K562 (cell line): ENCODE measurements at regions not wholly inside any gene's neighbourhood (a gene's known extent, or its start where the extent isn't known, plus 50 kb on each side); places are given as distances from the start of the nearest gene placed in this dataset.

Experiments used
- ATAC-seq: fragments of 200-7000 bp; cut with Tn5 transposase; 3 replicates; pipeline ENCODE4 v1.9.1; 2020; ENCODE audit warnings: moderate library complexity
- BruUV-seq: library from RNA; stranded (reverse); fragments of 400-500 nt; replicated peaks from 2 replicates; lab custom pipeline; 2021; lab: Mats Ljungman, UMichigan
- CTCF ChIA-PET: fragments of 300-600 bp; formaldehyde crosslinking; extraction: SDS; loops from one replicate; lab custom pipeline; 2021; ENCODE audit warnings: low intra/inter-chr PET ratio; lab: Yijun Ruan, JAX
- POLR2A ChIA-PET: fragments of 300-600, 350-650 bp; sonication (Branson Sonifier 250); formaldehyde crosslinking; extraction: SDS; loops from one replicate; lab custom pipeline; 2021; ENCODE audit warnings: antibody characterized with exemption, inconsistent platforms; lab: Yijun Ruan, JAX
- DNase-seq, 4 experiments: peaks; one replicate each; pipeline versions ENCODE4 v3.0.0 to v3.0.0-alpha.2; 2011 to 2018; ENCODE audit warnings: low spot score in 3 of 4, mixed read lengths in 3 of 4; ENCODE audit errors: extremely low read depth in 1 of 4
- FAIRE-seq: peaks from 2 replicates; lab custom pipeline; 2011; peaks lifted over from hg19 to GRCh38; lab: Jason Lieb, UNC
- H2AFZ ChIP-seq: 2 replicates; pipeline ENCODE4 v1.6.0; 2011; ENCODE audit warnings: low read depth, low read length, control low read depth, inconsistent platforms
- H3K27ac ChIP-seq: fragments of 200-600 bp; 3 replicates; pipeline ENCODE4 v1.8.0; 2011; ENCODE audit warnings: low read depth, mild to moderate bottlenecking, control low read depth, inconsistent platforms, low read length, moderate library complexity, mixed read lengths; ENCODE audit errors: extremely low read depth
- H3K27me3 ChIP-seq, 2 experiments: fragments of 300-600 bp in 1 of 2; 2 replicates in 1 of 2; 3 replicates in 1 of 2; pipeline versions ENCODE4 v1.6.0 to v1.8.0; 2011; ENCODE audit warnings: inconsistent platforms in 2 of 2, low read length in 2 of 2, mild to moderate bottlenecking in 1 of 2, mixed read lengths in 1 of 2, moderate library complexity in 1 of 2; ENCODE audit not compliant: control insufficient read depth in 2 of 2, insufficient read depth in 2 of 2
- H3K36me3 ChIP-seq: fragments of 300-600 bp; 3 replicates; pipeline ENCODE4 v1.8.0; 2011; ENCODE audit warnings: mild to moderate bottlenecking, low read length, inconsistent platforms; ENCODE audit not compliant: control insufficient read depth, insufficient read depth
- H3K4me1 ChIP-seq, 2 experiments: fragments of 200-600 bp in 1 of 2; replicated peaks in 1 of 2; 2 replicates in 1 of 2; 3 replicates in 1 of 2; pipeline versions ENCODE4 v1.5.1 to v1.8.0; 2011; ENCODE audit warnings: inconsistent platforms in 2 of 2, low read length in 2 of 2, mild to moderate bottlenecking in 1 of 2, mixed read lengths in 1 of 2, moderate library complexity in 1 of 2; ENCODE audit not compliant: control insufficient read depth in 2 of 2, insufficient read depth in 2 of 2
- H3K4me2 ChIP-seq: 2 replicates; pipeline ENCODE4 v1.6.1; 2011; ENCODE audit warnings: low read length, control low read depth, inconsistent platforms, mixed read lengths; ENCODE audit not compliant: insufficient read depth
- H3K4me3 ChIP-seq: fragments of 200-600 bp; sonication (generic), shearing (Covaris generic); 2 replicates; pipeline ENCODE4 v1.5.1; 2016; ENCODE audit warnings: control low read depth, inconsistent platforms
- H3K79me2 ChIP-seq: fragments of 200-600 bp; 3 replicates; pipeline ENCODE4 v1.8.0; 2011; ENCODE audit warnings: low read length, inconsistent platforms; ENCODE audit not compliant: control insufficient read depth, insufficient read depth
- H3K9ac ChIP-seq, 2 experiments: 2 replicates each; pipeline versions ENCODE4 v1.6.0 to v1.6.1; 2011; ENCODE audit warnings: low read depth in 2 of 2, low read length in 2 of 2, control low read depth in 1 of 2, inconsistent platforms in 1 of 2, mild to moderate bottlenecking in 1 of 2, mixed read lengths in 1 of 2; ENCODE audit not compliant: insufficient read depth in 1 of 2
- H3K9me1 ChIP-seq: one replicate; pipeline ENCODE4 v1.6.0; 2011; ENCODE audit warnings: inconsistent platforms, mild to moderate bottlenecking, low read length, moderate library complexity; ENCODE audit not compliant: control insufficient read depth, insufficient read depth
- H3K9me3 ChIP-seq: replicated peaks from 2 replicates; pipeline ENCODE4 v1.5.1; 2011; ENCODE audit warnings: low read depth, low read length, inconsistent platforms; ENCODE audit not compliant: control insufficient read depth, insufficient read depth
- H4K20me1 ChIP-seq: replicated peaks from 2 replicates; pipeline ENCODE4 v1.6.1; 2011; ENCODE audit warnings: low read length, inconsistent platforms, mixed read lengths; ENCODE audit not compliant: control insufficient read depth, insufficient read depth
- ATF4 ChIP-seq: fragments of 450-650 bp; formaldehyde crosslinking; IDR thresholded peaks from 2 replicates; pipeline ENCODE4 v1.4.0; 2022; ENCODE audit warnings: mild to moderate bottlenecking, moderate library complexity
- CCNT2 ChIP-seq: IDR thresholded peaks from 2 replicates; pipeline ENCODE4 v1.6.1; 2011; ENCODE audit warnings: borderline replicate concordance, low read depth, mild to moderate bottlenecking, moderate library complexity, mixed read lengths, low read length; ENCODE audit not compliant: insufficient read length; ENCODE audit errors: extremely low read depth
- CHD4 ChIP-seq: fragments of 200-600 bp; sonication (generic); IDR thresholded peaks from 3 replicates; pipeline ENCODE4 v1.6.1; 2012; ENCODE audit warnings: low read depth, mild to moderate bottlenecking, mixed read lengths, low read length, inconsistent platforms; ENCODE audit not compliant: insufficient read depth, insufficient replicate concordance, poor library complexity, severe bottlenecking
- GABPB1 ChIP-seq: sonication (generic); formaldehyde crosslinking; IDR thresholded peaks from 2 replicates; pipeline ENCODE4 v1.8.0; 2022; ENCODE audit warnings: mild to moderate bottlenecking, missing genetic modification reagents
- HMGN3 ChIP-seq: IDR thresholded peaks from 2 replicates; pipeline ENCODE4 v1.6.1; 2011; ENCODE audit warnings: borderline replicate concordance, low read depth, mild to moderate bottlenecking, mixed read lengths, low read length; ENCODE audit not compliant: insufficient read length; ENCODE audit errors: extremely low read depth
- MCM3 ChIP-seq: fragments of 450-650 bp; IDR thresholded peaks from 2 replicates; pipeline ENCODE4 v1.6.1; 2016
- MXD1 ChIP-seq: fragments of 250-450 bp; sonication (Bioruptor Pico); IDR thresholded peaks from 2 replicates; pipeline ENCODE4 v1.8.0; 2021; ENCODE audit warnings: borderline replicate concordance, mild to moderate bottlenecking, moderate library complexity; ENCODE audit not compliant: poor library complexity, severe bottlenecking
- NCOA6 ChIP-seq: fragments of 450-650 bp; IDR thresholded peaks from 2 replicates; pipeline ENCODE4 v1.6.1; 2017; ENCODE audit warnings: mild to moderate bottlenecking
- PHF21A ChIP-seq: fragments of 450-650 bp; IDR thresholded peaks from 2 replicates; pipeline ENCODE4 v1.6.1; 2017; ENCODE audit warnings: low read depth, borderline replicate concordance
- SMARCA4 ChIP-seq: fragments of 450-650 bp; IDR thresholded peaks from 2 replicates; pipeline ENCODE4 v1.6.1; 2016
- ZNF830 ChIP-seq: fragments of 250-450 bp; sonication (Bioruptor Pico); IDR thresholded peaks from 2 replicates; pipeline ENCODE4 v1.5.0; 2021; ENCODE audit warnings: mild to moderate bottlenecking
- WGBS: fragments of 100-300 bp; shearing (Covaris generic); methylation state at CpG from one replicate; pipeline ENCODE4 v1.1.6; 2016; ENCODE audit warnings: low coverage, mixed read lengths; ENCODE audit not compliant: insufficient coverage; ENCODE audit errors: missing lambda C conversion rate; 5-methylcytosine and 5-hydroxymethylcytosine counted together
- in situ Hi-C: fragments of 300-500 bp; cut with MboI; formaldehyde crosslinking; loops from 4 replicates; pipeline ENCODE4 v1.15.0; 2018; ENCODE audit warnings: inconsistent platforms, mixed read lengths
- intact Hi-C: fragments of 100-400 bp; cut with micrococcal nuclease; formaldehyde crosslinking; loops from 2 replicates; pipeline ENCODE4 v1.14.2; 2022
- TF ChIP-seq, protein P1 (sequence below): fragments of 250-450 bp; sonication (Bioruptor Pico); IDR thresholded peaks from 2 replicates; pipeline ENCODE4 v1.8.0; 2022; ENCODE audit warnings: inconsistent platforms, mild to moderate bottlenecking, moderate library complexity, borderline replicate concordance
- TF ChIP-seq, protein P2 (sequence below): sonication (generic); formaldehyde crosslinking; IDR thresholded peaks from 2 replicates; pipeline ENCODE4 v1.8.1; 2023; ENCODE audit warnings: missing genetic modification reagents, mild to moderate bottlenecking, borderline replicate concordance

GRCh38 chr13:105282406-105283285, 1252.8 kb downstream of the EFNB2 start:
- no peaks in the 10 kb centered on the region for H3K27me3 ChIP-seq
- H3K9ac ChIP-seq: no peak overlapping the region
- 0% methylated on average over 13 of the region's 14 CpGs for WGBS
- FAIRE-seq (no peak), DNase-seq (no peak), ATAC-seq (no peak)
- no peaks in the 10 kb centered on the region for H3K36me3 ChIP-seq
- no peak overlapping the region for H3K4me2 ChIP-seq
- no peaks in the 10 kb centered on the region for H3K4me1 ChIP-seq
- no peak for TF ChIP-seq ZNF830
- TF ChIP-seq HMGN3: no peak
- TF ChIP-seq MCM3: no peak
- no peak for TF ChIP-seq MXD1 (CRISPR knock-in tag)
- no peak for TF ChIP-seq PHF21A
- no peak for TF ChIP-seq CHD4
- TF ChIP-seq SMARCA4: no peak
- TF ChIP-seq CCNT2: no peak
- TF ChIP-seq NCOA6: no peak
- TF ChIP-seq, protein P1, sequence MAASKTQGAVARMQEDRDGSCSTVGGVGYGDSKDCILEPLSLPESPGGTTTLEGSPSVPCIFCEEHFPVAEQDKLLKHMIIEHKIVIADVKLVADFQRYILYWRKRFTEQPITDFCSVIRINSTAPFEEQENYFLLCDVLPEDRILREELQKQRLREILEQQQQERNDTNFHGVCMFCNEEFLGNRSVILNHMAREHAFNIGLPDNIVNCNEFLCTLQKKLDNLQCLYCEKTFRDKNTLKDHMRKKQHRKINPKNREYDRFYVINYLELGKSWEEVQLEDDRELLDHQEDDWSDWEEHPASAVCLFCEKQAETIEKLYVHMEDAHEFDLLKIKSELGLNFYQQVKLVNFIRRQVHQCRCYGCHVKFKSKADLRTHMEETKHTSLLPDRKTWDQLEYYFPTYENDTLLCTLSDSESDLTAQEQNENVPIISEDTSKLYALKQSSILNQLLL (CRISPR knock-in tag): no peak
- TF ChIP-seq, protein P2, sequence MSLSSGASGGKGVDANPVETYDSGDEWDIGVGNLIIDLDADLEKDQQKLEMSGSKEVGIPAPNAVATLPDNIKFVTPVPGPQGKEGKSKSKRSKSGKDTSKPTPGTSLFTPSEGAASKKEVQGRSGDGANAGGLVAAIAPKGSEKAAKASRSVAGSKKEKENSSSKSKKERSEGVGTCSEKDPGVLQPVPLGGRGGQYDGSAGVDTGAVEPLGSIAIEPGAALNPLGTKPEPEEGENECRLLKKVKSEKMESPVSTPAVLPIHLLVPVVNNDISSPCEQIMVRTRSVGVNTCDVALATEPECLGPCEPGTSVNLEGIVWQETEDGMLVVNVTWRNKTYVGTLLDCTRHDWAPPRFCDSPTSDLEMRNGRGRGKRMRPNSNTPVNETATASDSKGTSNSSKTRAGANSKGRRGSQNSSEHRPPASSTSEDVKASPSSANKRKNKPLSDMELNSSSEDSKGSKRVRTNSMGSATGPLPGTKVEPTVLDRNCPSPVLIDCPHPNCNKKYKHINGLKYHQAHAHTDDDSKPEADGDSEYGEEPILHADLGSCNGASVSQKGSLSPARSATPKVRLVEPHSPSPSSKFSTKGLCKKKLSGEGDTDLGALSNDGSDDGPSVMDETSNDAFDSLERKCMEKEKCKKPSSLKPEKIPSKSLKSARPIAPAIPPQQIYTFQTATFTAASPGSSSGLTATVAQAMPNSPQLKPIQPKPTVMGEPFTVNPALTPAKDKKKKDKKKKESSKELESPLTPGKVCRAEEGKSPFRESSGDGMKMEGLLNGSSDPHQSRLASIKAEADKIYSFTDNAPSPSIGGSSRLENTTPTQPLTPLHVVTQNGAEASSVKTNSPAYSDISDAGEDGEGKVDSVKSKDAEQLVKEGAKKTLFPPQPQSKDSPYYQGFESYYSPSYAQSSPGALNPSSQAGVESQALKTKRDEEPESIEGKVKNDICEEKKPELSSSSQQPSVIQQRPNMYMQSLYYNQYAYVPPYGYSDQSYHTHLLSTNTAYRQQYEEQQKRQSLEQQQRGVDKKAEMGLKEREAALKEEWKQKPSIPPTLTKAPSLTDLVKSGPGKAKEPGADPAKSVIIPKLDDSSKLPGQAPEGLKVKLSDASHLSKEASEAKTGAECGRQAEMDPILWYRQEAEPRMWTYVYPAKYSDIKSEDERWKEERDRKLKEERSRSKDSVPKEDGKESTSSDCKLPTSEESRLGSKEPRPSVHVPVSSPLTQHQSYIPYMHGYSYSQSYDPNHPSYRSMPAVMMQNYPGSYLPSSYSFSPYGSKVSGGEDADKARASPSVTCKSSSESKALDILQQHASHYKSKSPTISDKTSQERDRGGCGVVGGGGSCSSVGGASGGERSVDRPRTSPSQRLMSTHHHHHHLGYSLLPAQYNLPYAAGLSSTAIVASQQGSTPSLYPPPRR (CRISPR knock-in tag): no peak
- TF ChIP-seq GABPB1 (CRISPR knock-in tag): no peak
- no peak for TF ChIP-seq ATF4 (CRISPR knock-in tag)
- in situ Hi-C loops: no loop called here
- CTCF ChIA-PET: no interaction called here
- POLR2A ChIA-PET: no interaction called here
- H3K9me1 ChIP-seq: no peaks in the 10 kb centered on the region
- no peaks in the 10 kb centered on the region for H3K9me3 ChIP-seq
- intact Hi-C loops: no loop called here
- no TSS peak for BruUV-seq
- H4K20me1 ChIP-seq: no peaks in the 10 kb centered on the region
- no peak overlapping the region for H2AFZ ChIP-seq
- H3K4me3 ChIP-seq: no peak overlapping the region
- H3K27ac ChIP-seq: no peak overlapping the region
- H3K79me2 ChIP-seq: no peaks in the 10 kb centered on the region
